Renal cortical epithelial cell (primary cell): ENCODE measurements at regions not wholly inside any gene's neighbourhood (a gene's known extent, or its start where the extent isn't known, plus 50 kb on each side); places are given as distances from the start of the nearest gene placed in this dataset.
A peak's percentile ranks its signal among the peaks of the same experiment; 100 is the strongest.

Source experiments
- DNase-seq: peaks from one replicate; pipeline ENCODE4 v3.0.0-alpha.2; 2011; ENCODE audit warnings: low read depth

DNA sequence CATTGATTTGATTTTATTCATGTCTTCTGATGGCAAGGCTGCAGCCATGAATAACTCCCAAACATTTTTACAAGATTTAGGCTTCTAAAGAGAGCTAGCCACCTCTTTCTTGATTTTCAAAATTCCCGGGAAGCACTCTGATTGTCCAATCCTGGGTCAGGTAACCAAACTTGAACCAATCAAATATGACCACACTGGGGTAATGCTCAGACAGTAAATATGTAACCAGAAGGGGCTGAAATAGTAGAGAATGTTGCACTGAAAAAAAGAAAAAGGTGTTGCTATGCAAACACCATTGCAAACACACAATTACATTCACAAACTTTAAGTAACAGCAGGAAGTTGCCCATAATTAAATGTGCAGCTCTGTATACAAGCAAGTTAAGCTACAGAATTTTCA is 112.9 kb upstream of the IQCM start:
- DNase-seq = peak; percentile 13

DNA sequence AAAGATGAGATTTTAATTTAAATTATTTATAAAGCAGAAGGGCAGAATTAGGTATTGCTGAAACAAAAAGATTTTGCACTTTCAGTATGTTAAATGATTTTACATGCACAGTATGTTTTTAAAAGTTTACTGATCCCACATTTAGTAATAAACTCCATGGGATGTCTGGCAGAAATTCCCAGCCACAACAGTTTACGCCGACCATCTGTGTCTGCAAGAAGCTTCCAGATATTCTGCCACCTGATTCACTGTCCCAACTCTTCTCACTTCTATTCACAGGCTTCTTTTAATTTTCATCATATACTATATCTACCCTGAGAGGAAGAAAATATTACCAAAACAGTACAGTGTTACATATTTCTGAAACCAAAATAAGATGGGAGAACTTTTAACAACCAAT is 115.8 kb upstream of the IQCM start:
- no peak for DNase-seq

DNA sequence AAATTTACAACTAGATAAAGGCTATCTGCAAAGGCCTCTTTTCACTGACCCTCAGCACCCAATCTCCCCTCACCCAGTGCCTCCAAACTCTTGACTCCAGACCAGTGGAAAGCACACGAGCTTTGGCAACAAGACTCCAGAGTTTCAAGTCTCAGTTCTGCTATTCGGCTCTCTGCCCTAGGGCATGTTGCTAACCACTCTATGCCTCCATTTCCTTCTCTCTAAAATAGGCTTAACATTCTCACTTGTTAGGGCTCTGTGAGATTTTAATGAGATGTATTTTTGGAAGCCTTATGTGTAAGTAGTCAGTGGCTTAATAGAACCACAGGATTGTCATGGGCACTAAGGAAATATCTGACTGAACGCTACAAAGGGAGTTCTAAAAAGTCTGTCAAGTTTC is 116.5 kb upstream of the IQCM start:
- DNase-seq = no peak

DNA sequence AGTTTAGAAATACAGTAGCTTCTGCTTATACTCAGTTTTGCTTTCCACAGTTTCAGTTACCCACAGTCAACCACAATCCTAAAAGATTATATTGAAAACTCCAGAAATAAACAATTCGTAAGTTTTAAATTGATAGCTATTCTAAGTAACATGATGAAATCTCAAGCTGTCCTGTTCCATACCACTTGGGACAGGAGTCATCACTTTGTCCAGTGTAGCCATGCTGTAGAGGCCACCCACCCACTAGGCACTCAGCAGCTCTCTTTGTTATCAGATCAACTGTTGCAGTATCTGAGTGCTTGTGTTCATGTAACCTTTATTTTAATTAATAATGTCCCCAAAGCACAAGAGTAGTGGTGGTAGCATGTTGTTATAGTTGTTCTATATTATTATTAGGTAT is 117.5 kb upstream of the IQCM start:
- no peak for DNase-seq

DNA sequence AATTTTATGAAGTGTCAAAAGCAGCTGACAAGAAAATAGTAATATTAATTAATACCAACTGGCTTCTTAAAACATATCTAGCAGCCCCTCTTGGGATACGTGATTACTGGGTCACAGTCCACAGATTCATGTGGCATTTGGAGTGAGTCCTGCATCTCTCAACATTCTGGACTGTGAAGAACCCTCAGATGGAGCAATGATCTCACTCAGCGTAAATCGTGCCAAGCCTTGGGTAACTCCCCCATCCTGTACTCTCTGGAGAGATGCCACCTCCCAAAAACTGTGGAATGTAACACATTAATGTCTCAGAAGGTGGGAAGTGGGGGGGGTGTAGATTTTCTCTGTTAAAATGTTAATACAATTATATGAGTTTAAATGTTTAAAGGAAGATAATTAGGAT is 118.2 kb upstream of the IQCM start:
- DNase-seq = no peak

DNA sequence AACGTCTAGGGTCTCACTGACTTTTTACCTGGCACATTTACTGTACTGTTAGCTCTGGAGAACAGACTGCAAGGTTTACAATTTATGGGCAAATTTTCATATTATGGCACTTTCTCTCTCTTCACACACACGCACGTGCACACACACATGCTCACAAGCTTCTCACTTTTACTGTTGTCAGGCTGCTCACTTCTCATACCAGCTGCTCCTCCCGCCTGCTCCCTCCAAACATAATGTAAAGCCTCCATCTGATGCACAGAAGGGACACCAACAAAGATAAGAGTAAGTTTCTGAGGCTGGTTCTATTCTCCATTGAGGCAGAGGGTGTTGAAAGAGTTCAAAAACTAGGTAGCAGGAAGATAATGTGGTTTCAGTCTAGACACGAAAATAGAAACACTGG is 128.9 kb upstream of the DCLK2 start:
- no peak for DNase-seq

DNA sequence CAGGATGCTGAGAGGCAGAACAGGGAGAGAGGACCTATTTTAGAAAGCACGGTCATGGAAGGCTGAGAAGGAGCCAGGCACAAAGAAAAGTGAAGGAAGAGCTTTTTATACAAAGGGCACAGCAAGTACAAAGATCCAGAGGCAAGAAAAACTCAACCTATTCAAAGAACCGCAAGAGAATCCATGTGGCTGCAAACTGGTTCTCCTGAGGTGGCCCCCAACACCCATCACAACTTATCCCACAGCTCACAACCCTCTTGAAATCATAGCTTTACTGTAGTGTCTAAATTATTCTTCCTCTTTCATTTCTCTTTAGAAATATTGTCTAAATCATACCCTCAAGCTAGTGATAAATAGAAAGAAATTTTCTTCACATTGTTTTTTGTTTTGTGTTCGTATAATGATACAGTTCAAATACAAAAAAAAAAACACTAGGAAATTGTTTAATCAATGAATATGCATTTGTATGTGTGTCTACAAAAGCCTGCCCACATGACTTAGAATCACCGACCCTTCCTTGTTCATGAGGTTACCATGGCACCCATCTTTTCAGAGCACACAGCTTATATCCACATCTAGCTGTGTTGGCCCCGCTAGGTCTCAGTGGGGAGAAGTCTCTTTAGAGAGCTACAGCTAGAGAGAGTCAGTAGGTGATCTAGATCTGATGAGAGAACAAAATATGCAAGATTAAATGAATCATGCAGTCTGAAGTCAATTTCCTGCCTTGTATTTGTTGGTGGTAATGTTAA is 126.9 kb upstream of the DCLK2 start:
- no peak for DNase-seq

DNA sequence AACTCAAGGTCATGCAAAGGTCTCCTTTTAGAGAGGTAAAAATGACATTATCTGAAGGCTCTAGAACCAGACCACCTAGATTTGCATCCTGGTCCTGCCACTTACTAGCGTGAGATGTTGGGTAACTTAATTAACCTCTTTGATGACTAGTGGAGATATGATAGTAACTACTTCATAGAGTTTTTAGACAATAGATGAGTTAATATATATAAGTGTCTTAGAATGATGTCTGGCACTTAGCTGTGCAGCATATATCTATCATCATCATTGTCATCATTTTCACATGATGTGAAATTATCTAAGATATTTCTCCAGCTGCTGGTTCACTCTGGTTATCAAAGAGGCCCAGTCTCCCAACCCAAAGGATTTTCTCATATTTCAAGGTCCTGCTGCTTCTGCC is 126.1 kb upstream of the DCLK2 start:
- no peak for DNase-seq

DNA sequence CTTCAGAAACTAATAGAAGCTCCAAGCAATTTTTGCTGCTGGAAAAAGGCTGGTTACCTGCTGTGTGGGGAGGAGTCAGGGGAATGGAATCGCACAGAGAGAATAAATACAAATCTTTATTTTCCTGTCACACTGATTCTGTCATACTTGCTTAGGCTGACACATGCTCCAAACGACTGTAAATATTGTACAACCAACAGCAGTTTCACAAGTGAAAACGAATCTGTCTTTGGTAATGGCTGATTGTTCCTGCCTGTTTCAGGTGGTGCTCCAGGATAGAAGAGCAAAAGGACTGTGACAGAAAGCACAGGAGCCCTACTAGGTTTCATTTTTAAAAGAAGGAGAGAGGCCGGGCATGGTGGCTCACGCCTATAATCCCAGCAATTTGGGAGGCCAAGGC is 125.5 kb upstream of the DCLK2 start:
- no peak for DNase-seq

DNA sequence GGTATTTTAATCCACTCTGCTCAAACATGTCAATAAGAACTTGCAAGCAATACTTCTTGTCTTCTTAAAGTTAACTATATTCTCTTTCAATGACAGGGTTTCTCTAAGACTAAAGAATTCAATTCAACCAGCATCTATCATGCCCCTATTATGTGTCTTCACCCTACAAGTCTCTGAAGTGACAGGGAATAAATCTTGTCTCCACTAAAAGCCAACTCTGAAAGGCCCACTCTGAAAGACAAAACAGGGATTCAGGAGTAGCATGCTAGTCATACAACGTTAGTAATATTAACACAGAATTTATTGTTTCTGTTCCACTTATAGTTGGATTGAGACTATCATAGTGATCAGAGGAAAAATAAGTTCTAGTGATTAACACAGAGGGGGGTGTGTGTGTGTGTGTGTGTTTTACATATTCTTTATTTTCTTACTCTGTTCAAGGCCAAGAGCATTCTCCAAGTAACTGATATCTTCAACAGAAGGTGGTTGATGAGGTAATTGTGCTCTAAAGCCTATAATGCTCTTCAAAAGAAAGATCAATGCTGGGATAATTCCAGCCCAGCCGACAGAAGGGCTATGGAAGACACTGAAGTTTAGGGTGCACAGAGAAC is 122.4 kb upstream of the DCLK2 start:
- DNase-seq = no peak

DNA sequence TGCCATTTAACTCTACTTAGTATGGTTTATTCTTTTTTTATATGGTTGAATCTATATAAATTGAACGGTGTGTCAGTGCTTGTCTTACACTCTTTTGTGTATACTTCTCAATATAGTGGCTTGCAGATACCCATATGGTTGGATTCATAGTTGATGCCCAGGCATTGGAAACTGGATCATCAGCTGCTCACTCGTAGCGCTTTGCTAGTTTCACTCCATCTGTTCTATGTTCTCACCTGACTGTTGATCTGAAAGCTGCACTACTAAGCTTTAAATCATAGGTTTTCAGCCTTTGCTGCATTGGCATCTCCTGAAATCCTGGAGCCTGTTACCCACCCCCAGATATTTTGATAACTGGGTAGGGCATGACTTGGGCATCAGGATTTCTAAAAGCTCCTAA is 121.6 kb upstream of the DCLK2 start:
- no peak for DNase-seq

DNA sequence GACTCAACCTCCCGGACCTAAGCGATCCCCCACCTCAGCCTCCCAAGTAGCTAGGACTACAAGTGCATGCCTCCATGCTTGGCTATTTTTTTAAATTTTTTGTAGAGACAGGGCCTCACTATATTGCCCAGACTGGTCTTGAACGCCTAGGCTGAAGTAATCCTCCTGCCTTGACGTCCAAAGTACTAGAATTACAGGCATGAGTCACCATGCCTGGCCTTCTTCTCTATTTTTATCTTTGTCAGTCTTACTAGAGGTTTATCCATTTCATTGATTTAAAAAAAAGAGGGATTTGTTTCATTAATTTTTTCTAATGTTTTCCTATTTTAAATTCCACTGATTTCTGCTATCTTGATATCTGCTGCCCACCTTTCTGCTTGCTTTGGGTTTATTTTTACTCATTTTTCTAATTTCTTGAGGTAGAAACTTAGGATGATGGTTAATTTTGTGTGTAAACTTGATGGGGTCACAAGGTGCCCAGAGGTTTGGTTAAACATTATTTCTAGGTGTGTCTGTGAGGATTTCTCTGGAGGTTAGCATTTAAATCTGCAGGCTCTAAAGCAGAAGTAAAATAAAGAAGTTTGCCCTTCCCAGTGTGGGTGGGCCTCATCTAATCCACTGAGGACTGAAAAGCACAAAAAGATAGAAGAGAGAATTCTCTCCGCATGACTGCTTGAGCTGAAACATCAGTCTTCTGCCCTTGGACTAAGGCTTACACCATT is 116.2 kb upstream of the DCLK2 start:
- peak; percentile 74 for DNase-seq

DNA sequence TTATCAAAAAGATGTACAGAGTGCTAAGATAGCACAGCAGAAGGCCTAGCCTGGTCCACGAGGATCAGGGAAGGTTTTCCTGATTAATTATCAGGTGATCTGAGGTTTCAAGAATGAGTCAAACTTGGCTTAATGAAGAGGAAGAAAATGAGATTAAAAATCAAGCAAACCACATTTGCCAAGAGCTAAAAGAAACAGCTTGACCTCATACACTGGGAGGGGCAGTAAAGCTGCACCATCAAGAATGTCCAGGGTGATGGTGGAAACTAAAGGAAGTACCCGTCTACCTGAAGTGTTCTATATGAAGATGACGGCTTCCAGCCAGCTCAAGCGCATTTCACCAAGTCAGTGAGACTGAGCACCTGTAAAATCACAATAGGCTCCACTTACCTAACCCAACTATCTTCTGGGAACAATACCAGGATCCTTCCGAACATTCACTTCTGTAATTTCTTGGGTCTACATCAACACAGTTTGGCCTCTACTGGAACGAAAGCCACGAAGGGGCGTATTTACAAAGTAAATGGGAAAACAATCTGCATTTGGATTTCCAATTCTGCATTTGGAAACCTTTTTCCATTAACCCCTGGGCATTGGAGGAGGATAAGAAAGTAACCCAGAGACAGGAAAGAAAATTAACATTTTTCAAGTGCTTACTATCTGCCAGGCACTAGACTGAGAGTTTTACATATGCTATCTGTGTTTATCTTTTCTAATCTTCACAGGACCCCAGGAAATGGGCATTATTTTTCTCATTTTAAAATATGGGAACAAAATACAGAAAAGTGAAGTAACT is 114.0 kb upstream of the DCLK2 start:
- DNase-seq = peak; percentile 48

DNA sequence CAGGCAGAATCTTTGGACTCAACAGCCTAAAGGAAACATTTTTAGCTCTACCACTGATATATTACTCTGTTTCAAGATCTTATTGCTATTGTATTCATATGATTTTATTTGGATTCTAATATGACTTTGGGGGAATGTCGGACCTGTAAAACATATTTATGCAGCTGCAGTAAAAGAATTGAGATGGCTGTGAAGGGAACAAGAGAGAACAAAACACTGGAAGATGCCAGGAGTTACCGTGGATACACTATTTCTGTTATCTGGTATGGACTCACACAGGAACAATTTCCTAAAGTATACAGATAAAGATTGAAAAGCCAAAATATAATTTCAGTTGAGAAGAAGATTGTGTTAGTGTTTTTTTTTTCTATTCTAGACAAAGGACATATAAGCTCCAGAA is 113.0 kb upstream of the DCLK2 start:
- no peak for DNase-seq

DNA sequence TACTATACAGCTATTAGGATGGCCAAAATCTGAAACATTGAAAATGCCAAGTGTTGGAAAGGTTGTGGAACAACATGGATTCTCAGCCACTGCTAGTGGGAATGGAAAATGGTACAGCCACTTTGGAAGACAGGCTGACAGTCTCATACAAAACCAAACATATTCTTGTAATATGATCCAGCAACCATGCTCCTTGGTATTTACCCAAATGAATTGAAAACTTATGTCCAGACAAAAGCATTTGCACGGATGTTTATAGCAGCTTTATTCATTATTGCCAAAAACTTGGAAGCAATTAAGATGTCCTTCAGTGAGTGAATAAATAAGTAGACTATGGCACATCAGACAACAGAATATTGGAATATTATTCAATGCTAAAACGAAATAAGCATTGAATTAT is 105.8 kb upstream of the DCLK2 start:
- no peak for DNase-seq

DNA sequence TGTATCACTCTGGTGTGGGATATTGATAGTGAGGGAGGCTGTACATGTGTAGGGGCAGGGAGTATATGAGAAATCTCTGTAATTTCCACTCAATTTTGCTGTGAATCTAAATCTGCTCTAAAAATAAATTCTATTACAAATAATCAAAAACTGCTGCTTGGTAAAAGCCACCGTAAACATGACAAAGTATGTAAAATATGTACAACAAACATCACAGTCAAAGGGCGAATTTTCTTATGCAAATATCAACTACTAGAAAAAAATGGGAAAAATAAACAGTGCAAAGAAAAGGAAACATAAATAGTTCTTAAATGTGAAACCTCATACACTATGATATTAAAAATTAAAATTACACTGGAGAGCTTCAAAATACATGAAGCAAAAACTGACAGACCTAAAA is 105.1 kb upstream of the DCLK2 start:
- DNase-seq = no peak

DNA sequence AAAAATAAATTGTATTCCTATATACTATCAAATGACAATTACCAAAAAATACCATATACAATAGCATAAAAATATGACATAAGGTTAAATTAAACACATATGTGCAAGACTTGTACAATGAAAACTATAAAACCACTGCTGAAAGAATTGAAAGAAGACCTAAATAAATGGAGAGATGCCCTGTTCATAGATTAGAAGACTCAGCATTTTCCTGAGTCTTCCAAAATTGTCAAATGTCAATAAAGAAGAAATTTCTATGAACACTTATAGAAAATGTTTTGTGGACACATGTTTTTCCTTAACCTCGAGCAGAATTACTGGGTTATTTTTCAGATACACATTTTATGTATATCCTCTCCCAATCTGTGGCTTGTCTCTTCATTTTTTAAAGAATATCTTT is 103.1 kb upstream of the DCLK2 start:
- no peak for DNase-seq

DNA sequence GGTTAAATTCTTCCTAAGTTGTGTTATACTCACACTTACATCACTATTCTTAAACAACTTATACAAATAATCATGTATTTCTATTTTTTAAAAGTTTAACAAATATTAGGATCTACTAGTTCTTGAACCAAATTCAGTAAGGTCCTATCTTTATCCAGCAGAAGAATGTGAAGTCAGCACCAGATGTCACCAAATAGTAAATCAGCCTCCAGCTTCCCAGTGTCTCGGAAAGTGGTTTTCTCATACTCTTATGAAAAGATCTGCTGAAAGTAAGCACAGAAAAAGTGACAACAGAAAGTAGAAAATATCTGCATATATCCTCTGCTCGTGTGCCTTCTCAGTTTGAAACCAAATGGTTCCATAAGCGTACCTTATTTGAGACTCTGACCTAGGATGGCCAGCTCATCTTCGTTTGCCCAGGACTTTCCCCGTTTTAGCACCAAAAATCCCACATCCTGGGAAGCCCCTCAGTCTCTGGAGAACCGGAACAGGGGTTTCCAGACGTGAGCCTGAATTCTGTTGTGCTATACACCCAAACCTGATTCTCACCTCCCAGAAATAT is 98.0 kb upstream of the DCLK2 start:
- DNase-seq = no peak

DNA sequence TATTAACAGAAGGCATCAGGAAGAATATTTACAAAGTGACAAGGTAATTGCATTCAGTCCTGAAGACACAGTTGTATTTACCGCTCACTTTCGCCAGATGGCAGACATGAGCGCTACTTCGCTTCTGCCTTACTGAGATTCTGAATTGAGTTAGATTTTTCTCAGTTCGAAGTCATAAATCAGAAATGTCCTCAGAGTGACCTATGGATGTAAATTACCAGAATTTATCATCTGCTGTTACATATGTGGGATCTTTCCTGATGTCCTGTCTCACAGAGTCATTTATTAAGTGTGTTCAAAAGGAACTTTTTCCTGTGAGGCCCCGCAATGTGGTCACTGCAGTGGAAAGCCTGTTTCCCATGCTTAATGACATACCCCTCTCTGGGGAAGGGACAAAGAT is 97.3 kb upstream of the DCLK2 start:
- peak; percentile 63 for DNase-seq

DNA sequence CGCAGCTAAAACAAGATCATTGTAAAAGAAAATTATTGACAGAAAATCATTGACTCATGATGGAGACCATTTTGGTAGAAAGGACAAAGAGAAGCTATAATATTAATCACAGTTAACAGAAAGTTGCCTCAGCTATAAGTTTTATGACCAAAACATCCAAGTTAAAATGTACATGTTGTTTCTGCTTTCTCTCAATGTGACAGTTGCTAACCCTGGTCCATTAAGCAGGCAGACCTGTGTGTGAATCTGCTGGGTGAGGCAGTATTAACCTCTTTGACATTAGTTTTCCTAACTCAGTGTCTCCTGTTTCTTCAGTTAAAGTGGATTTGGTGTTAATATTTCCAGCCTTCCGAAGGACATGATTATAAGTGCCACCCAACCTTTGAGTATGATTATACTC is 94.8 kb upstream of the DCLK2 start:
- no peak for DNase-seq

DNA sequence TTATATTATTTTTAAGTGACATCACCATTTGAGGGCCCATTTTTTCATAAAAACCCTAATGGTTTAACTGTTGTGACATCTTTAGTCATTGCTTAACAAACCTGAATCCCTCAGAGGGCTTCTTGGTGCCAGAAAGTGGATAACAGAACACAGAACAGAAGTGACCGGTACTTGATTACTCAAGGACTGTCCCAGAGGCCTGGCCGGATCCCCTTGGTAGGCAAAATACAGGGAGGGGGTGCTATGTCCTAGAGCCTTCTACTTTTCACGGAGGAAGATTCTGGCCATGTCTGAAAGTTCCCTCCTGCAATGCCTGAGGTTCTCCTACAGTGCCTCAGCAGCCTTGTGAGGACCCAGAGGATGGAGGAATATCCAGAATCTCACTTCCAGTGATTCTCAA is 94.3 kb upstream of the DCLK2 start:
- no peak for DNase-seq

DNA sequence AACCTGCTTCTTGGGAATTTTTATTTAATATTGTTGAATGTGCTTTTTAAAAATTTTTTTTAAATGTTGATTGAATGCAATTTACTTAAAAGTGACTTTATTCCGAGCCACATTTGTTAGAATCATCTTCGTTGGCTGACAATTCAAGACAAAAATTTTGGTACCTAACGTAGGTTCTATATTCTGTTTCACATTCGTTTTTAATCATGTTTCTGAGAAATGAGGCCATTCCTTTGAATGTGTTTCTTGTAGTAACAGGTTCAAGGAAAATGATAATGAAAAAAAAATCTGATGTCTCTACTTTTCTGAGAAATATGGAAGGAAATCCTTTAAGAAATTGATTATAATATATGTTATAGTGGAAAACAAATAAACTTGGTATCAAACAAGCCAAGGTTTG is 92.3 kb upstream of the DCLK2 start:
- no peak for DNase-seq
